DND-41 (cell line): ENCODE measurements at regions not wholly inside any gene's neighbourhood (a gene's known extent, or its start where the extent isn't known, plus 50 kb on each side); places are given as distances from the start of the nearest gene placed in this dataset.

Source experiments
- ATAC-seq: fragments of 200-7000 bp; cut with Tn5 transposase; 3 replicates; pipeline ENCODE4 v1.9.1; 2021; ENCODE audit warnings: low read depth; ENCODE audit not compliant: insufficient read depth
- DNase-seq: peaks from one replicate; pipeline ENCODE4 v3.0.0-alpha.2; 2020
- H2AFZ ChIP-seq: 2 replicates; pipeline ENCODE4 v1.6.0; 2012; ENCODE audit warnings: low read depth, low read length
- H3K27ac ChIP-seq: 2 replicates; pipeline ENCODE4 v1.5.1; 2012; ENCODE audit warnings: low read length, inconsistent platforms
- H3K27me3 ChIP-seq: fragments of 200-600 bp; sonication (generic); 2 replicates; pipeline ENCODE4 v1.6.0; 2012; ENCODE audit warnings: low read length, mild to moderate bottlenecking, inconsistent platforms; ENCODE audit not compliant: insufficient read depth, poor library complexity
- H3K36me3 ChIP-seq: 2 replicates; pipeline ENCODE4 v1.5.1; 2012; ENCODE audit warnings: low read length, inconsistent platforms; ENCODE audit not compliant: insufficient read depth
- H3K4me1 ChIP-seq: 2 replicates; pipeline ENCODE4 v1.5.1; 2012; ENCODE audit warnings: mild to moderate bottlenecking, low read length; ENCODE audit not compliant: insufficient read depth
- H3K4me2 ChIP-seq: 2 replicates; pipeline ENCODE4 v1.6.0; 2012; ENCODE audit warnings: mild to moderate bottlenecking, moderate library complexity, low read length, inconsistent platforms; ENCODE audit not compliant: insufficient read depth
- H3K4me3 ChIP-seq, 2 experiments: fragments of 200-600 bp in 1 of 2; shearing (Covaris generic) in 1 of 2; 2 replicates each; pipeline ENCODE4 v1.5.1; 2012 to 2016; ENCODE audit warnings: inconsistent platforms in 2 of 2, low read length in 2 of 2, mild to moderate bottlenecking in 2 of 2, low read depth in 1 of 2, moderate library complexity in 1 of 2
- H3K79me2 ChIP-seq: 2 replicates; pipeline ENCODE4 v1.6.0; 2012; ENCODE audit warnings: low read length, inconsistent platforms; ENCODE audit not compliant: insufficient read depth
- H3K9ac ChIP-seq: 2 replicates; pipeline ENCODE4 v1.6.0; 2012; ENCODE audit warnings: low read depth, mild to moderate bottlenecking, inconsistent platforms, low read length, moderate library complexity
- H3K9me3 ChIP-seq: 2 replicates; pipeline ENCODE4 v1.5.1; 2012; ENCODE audit warnings: low read length, moderate library complexity, mild to moderate bottlenecking, inconsistent platforms; ENCODE audit not compliant: insufficient read depth, severe bottlenecking
- H4K20me1 ChIP-seq: 2 replicates; pipeline ENCODE4 v1.6.0; 2012; ENCODE audit warnings: low read length; ENCODE audit not compliant: insufficient read depth
- CTCF ChIP-seq: IDR thresholded peaks from 2 replicates; pipeline ENCODE4 v1.5.1; 2012; ENCODE audit warnings: borderline replicate concordance, low read length, moderate library complexity, mild to moderate bottlenecking; ENCODE audit not compliant: poor library complexity, severe bottlenecking; ENCODE audit errors: extremely low read depth
- EZH2 ChIP-seq: IDR thresholded peaks from 3 replicates; pipeline ENCODE4 v1.6.1; 2012; ENCODE audit warnings: borderline replicate concordance, low read depth, mild to moderate bottlenecking, moderate library complexity, low read length, inconsistent platforms; ENCODE audit not compliant: severe bottlenecking

- H3K4me1 ChIP-seq: no peaks in the 10 kb centered on the region
- TF ChIP-seq EZH2 (no peak), CTCF (no peak)
- peaks cover 5% of the 10 kb centered on the region for H3K27me3 ChIP-seq
- no peaks in the 10 kb centered on the region for H3K79me2 ChIP-seq
- H3K9ac ChIP-seq: no peak overlapping the region
- no peaks in the 10 kb centered on the region for H3K9me3 ChIP-seq
- no peak overlapping the region for H3K4me2 ChIP-seq
- ATAC-seq (no peak), DNase-seq (no peak)
- H3K36me3 ChIP-seq: no peaks in the 10 kb centered on the region
- H4K20me1 ChIP-seq: no peaks in the 10 kb centered on the region
- H3K27ac ChIP-seq: no peak overlapping the region
- no peak overlapping the region for H3K4me3 ChIP-seq
- no peak overlapping the region for H2AFZ ChIP-seq
Observed at GRCh38 chr15:68512052-68512451, 66.7 kb upstream of the CORO2B start.

- Histone ChIP-seq H3K79me2 (no peaks in the 10 kb centered on the region), H3K9me3 (no peaks in the 10 kb centered on the region), H3K27ac (no peak overlapping the region), H2AFZ (no peak overlapping the region), H3K9ac (no peak overlapping the region), H3K27me3 (peaks cover 5% of the 10 kb centered on the region), H3K4me2 (no peak overlapping the region), H3K36me3 (no peaks in the 10 kb centered on the region), H4K20me1 (no peaks in the 10 kb centered on the region), H3K4me1 (no peaks in the 10 kb centered on the region), H3K4me3 (no peak overlapping the region)
- no peak for ATAC-seq
- DNase-seq: no peak
- TF ChIP-seq CTCF: no peak
- TF ChIP-seq EZH2: no peak
Observed at GRCh38 chr15:68512598-68512997, 66.2 kb upstream of the CORO2B start.

GRCh38 chr15:68515371-68516095, 63.3 kb upstream of the CORO2B start:
- no peak overlapping the region for H3K4me2 ChIP-seq
- H2AFZ ChIP-seq: no peak overlapping the region
- no peaks in the 10 kb centered on the region for H4K20me1 ChIP-seq
- H3K27me3 ChIP-seq: peaks cover 5% of the 10 kb centered on the region
- ATAC-seq (no peak), DNase-seq (no peak)
- no peak overlapping the region for H3K9ac ChIP-seq
- TF ChIP-seq CTCF: no peak
- no peak for TF ChIP-seq EZH2
- no peaks in the 10 kb centered on the region for H3K36me3 ChIP-seq
- H3K4me1 ChIP-seq: no peaks in the 10 kb centered on the region
- no peak overlapping the region for H3K4me3 ChIP-seq
- no peaks in the 10 kb centered on the region for H3K79me2 ChIP-seq
- no peaks in the 10 kb centered on the region for H3K9me3 ChIP-seq
- H3K27ac ChIP-seq: no peak overlapping the region
